HG03439 (cell line): ENCODE measurements at regions not wholly inside any gene's neighbourhood (a gene's known extent, or its start where the extent isn't known, plus 50 kb on each side); places are given as distances from the start of the nearest gene placed in this dataset.
"Not testable (repeated sequence)": the region's sequence is repeated elsewhere in the genome, so short reads cannot be mapped to it uniquely, and the experiment has no call there.

Source experiments
- ATAC-seq: cut with Tn5 transposase; IDR thresholded peaks from one replicate; pipeline ENCODE4 v1.9.1; 2021; ENCODE audit warnings: mild to moderate bottlenecking, moderate library complexity; ENCODE audit not compliant: unreplicated experiment

GRCh38 chr3:102676424-102676823, 241.6 kb downstream of the ZPLD1 start:
- ATAC-seq: no peak

GRCh38 chr3:102682741-102683140, 247.9 kb downstream of the ZPLD1 start:
- no peak for ATAC-seq

GRCh38 chr3:102686792-102687191, 252.0 kb downstream of the ZPLD1 start:
- no peak for ATAC-seq

GRCh38 chr3:102687851-102688555, 253.2 kb downstream of the ZPLD1 start:
- no peak for ATAC-seq

- no peak for ATAC-seq
These were observed 253.7 kb downstream of the ZPLD1 start for GRCh38 chr3:102688556-102688930.

- ATAC-seq: no peak
These were observed 256.7 kb downstream of the ZPLD1 start for GRCh38 chr3:102691507-102691906.

- ATAC-seq: no peak
These were observed 264.4 kb downstream of the ZPLD1 start for GRCh38 chr3:102699104-102699818.

GRCh38 chr3:102699819-102700140, 265.0 kb downstream of the ZPLD1 start:
- no peak for ATAC-seq

- ATAC-seq: no peak
These were observed 278.1 kb downstream of the ZPLD1 start for GRCh38 chr3:102712896-102713295.

GRCh38 chr3:102714567-102714966, 279.8 kb downstream of the ZPLD1 start:
- peak; percentile 6 for ATAC-seq

GRCh38 chr3:102715030-102715697, 280.3 kb downstream of the ZPLD1 start:
- peak; percentile 93 for ATAC-seq

GRCh38 chr3:102718651-102719050, 283.8 kb downstream of the ZPLD1 start:
- no peak for ATAC-seq

GRCh38 chr3:102722317-102722716, 287.5 kb downstream of the ZPLD1 start:
- ATAC-seq: no peak

GRCh38 chr3:102727340-102727739, 292.5 kb downstream of the ZPLD1 start:
- no peak for ATAC-seq

- ATAC-seq: not testable (repeated sequence)
These were observed 297.8 kb downstream of the ZPLD1 start for GRCh38 chr3:102732581-102732980.

GRCh38 chr3:102733791-102734563, 299.2 kb downstream of the ZPLD1 start:
- ATAC-seq: no peak

- no peak for ATAC-seq
These were observed 300.5 kb downstream of the ZPLD1 start for GRCh38 chr3:102735311-102735710.

GRCh38 chr3:102736288-102736974, 301.6 kb downstream of the ZPLD1 start:
- ATAC-seq: no peak

GRCh38 chr3:102736975-102737304, 302.1 kb downstream of the ZPLD1 start:
- ATAC-seq: no peak

GRCh38 chr3:102737353-102737752, 302.5 kb downstream of the ZPLD1 start:
- ATAC-seq: no peak

GRCh38 chr3:102741105-102741504, 306.3 kb downstream of the ZPLD1 start:
- ATAC-seq: no peak
